SU-DHL-6 (cell line): ENCODE measurements at regions not wholly inside any gene's neighbourhood (a gene's known extent, or its start where the extent isn't known, plus 50 kb on each side); places are given as distances from the start of the nearest gene placed in this dataset.
A peak's percentile ranks its signal among the peaks of the same experiment; 100 is the strongest.

Experiments
- H2AFZ ChIP-seq: fragments of 200-600 bp; sonication (generic); 2 replicates; pipeline ENCODE4 v1.6.1; 2014; ENCODE audit warnings: low read depth, mild to moderate bottlenecking, moderate library complexity, mixed read lengths, antibody characterized with exemption, low read length; ENCODE audit not compliant: severe bottlenecking
- H3F3A ChIP-seq: fragments of 200-600 bp; shearing (Covaris generic); 2 replicates; pipeline ENCODE4 v1.6.0; 2016; ENCODE audit warnings: antibody characterized with exemption, mild to moderate bottlenecking; ENCODE audit not compliant: insufficient read depth
- H3K27ac ChIP-seq: fragments of 200-600 bp; sonication (generic); 2 replicates; pipeline ENCODE4 v1.5.1; 2016; ENCODE audit warnings: low read depth, mild to moderate bottlenecking, low read length, moderate library complexity, mixed read lengths
- H3K27me3 ChIP-seq: fragments of 200-600 bp; sonication (generic), shearing (Covaris generic); 2 replicates; pipeline ENCODE4 v1.6.0; 2014; ENCODE audit warnings: mild to moderate bottlenecking, low read length
- H3K36me3 ChIP-seq: fragments of 200-600 bp; sonication (generic); 2 replicates; pipeline ENCODE4 v1.6.1; 2014; ENCODE audit warnings: mild to moderate bottlenecking, low read length, mixed read lengths
- H3K4me2 ChIP-seq: fragments of 300-600, 200-600 bp; shearing (Covaris generic), sonication (generic); 2 replicates; pipeline ENCODE4 v1.6.0; 2014; ENCODE audit warnings: low read length, low read depth, mild to moderate bottlenecking; ENCODE audit not compliant: poor library complexity, severe bottlenecking
- H3K4me3 ChIP-seq: fragments of 200-600 bp; sonication (generic); 2 replicates; pipeline ENCODE4 v1.5.1; 2014; ENCODE audit warnings: antibody characterized with exemption, low read length, mild to moderate bottlenecking, mixed read lengths; ENCODE audit not compliant: insufficient read depth, poor library complexity, severe bottlenecking
- H3K79me2 ChIP-seq: fragments of 200-600 bp; sonication (generic); 2 replicates; pipeline ENCODE4 v1.6.1; 2014; ENCODE audit warnings: mild to moderate bottlenecking, low read length, moderate library complexity; ENCODE audit not compliant: insufficient read depth
- H3K9ac ChIP-seq: fragments of 200-600 bp; sonication (generic); 2 replicates; pipeline ENCODE4 v1.7.0; 2014; ENCODE audit warnings: mild to moderate bottlenecking, low read length
- H3K9me2 ChIP-seq: fragments of 200-600 bp; sonication (generic); replicated peaks from 2 replicates; pipeline ENCODE4 v1.6.1; 2014; ENCODE audit warnings: low read length; ENCODE audit not compliant: insufficient read depth
- H3K9me3 ChIP-seq: fragments of 200-600 bp; sonication (generic); 2 replicates; pipeline ENCODE4 v1.6.1; 2014; ENCODE audit warnings: low read length, mixed read lengths; ENCODE audit not compliant: insufficient read depth
- H4K20me1 ChIP-seq: fragments of 200-600 bp; sonication (generic); 2 replicates; pipeline ENCODE4 v1.6.1; 2014; ENCODE audit warnings: low read depth, mild to moderate bottlenecking, antibody characterized with exemption, low read length, moderate library complexity, mixed read lengths
- CTCF ChIP-seq: fragments of 200-600 bp; sonication (generic); IDR thresholded peaks from one replicate; pipeline ENCODE4 v1.5.1; 2017; ENCODE audit warnings: antibody characterized with exemption, mild to moderate bottlenecking, low read length, moderate library complexity; ENCODE audit not compliant: insufficient read depth, poor library complexity, severe bottlenecking
- EZH2phosphoT487 ChIP-seq: fragments of 200-600 bp; sonication (generic), shearing (Covaris generic); conservative IDR thresholded peaks from 2 replicates; pipeline ENCODE4 v1.6.1; 2018; ENCODE audit warnings: mild to moderate bottlenecking, antibody characterized with exemption, low read length, moderate library complexity, mixed read lengths

- Histone ChIP-seq H3K79me2 (peaks cover 99% of the 10 kb centered on the region), H3K9me3 (no peaks in the 10 kb centered on the region), H3K27ac (peak overlapping the region; percentile 98), H3K9ac (peak overlapping the region; percentile 76), H3K27me3 (no peaks in the 10 kb centered on the region), H3K4me3 (peak overlapping the region; percentile 18), H3K9me2 (no peaks in the 10 kb centered on the region), H4K20me1 (no peaks in the 10 kb centered on the region), H2AFZ (no peak overlapping the region), H3F3A (peaks cover 78% of the 10 kb centered on the region), H3K36me3 (no peaks in the 10 kb centered on the region), H3K4me2 (peak overlapping the region; percentile 93)
- TF ChIP-seq EZH2phosphoT487 (no peak), CTCF (no peak)
Measured at GRCh38 chr5:124661317-124662141, 84.9 kb downstream of the ZNF608 start.

DNA sequence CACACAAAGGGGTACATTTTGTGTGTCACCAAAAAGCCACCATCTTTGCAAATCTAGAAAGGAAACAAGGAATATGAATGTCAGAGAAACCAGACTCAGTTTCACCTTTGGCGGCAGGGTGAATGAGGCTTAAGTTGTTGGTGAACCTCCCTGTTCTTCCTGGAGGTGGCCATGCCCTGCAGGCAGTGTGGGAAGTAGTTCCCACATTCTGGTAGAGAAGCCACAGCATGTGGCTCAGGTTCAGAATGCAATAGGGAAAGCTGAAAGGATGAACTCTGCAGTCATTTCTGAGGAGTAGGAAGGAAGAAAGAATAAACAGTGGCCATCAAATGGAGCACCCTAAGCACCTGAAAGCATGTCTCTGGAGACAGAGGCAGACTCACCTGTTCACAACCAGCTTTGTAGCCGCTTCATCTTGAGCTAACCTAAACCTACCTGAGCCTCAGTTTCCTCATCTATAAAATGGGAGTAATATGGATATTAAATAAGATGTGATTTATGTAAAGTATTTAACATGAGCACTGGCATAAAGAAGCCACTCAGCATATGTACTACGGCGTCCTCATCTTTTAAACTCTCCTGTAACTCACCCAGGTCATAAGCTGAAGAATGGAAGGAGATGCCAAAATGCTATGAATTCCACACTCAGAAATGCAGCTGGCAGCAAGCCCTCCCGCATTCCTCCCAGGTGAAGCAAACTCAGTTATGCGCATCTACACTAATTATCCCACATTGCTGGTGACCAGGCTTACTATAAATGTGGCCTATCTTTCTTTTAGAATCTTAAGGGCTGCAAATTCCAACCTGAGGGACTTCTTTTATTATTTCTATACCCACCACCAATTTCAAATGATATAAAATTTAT lies 86.0 kb downstream of the ZNF608 start:
- peak overlapping the region; percentile 76 for H3K9ac ChIP-seq
- no peaks in the 10 kb centered on the region for H3K36me3 ChIP-seq
- no peaks in the 10 kb centered on the region for H3K9me3 ChIP-seq
- no peak overlapping the region for H2AFZ ChIP-seq
- H4K20me1 ChIP-seq = no peaks in the 10 kb centered on the region
- H3K4me3 ChIP-seq = no peak overlapping the region
- no peaks in the 10 kb centered on the region for H3K9me2 ChIP-seq
- H3K79me2 ChIP-seq = peaks cover 97% of the 10 kb centered on the region
- H3K27ac ChIP-seq = peak overlapping the region; percentile 98
- no peak for TF ChIP-seq EZH2phosphoT487
- no peak for TF ChIP-seq CTCF
- H3F3A ChIP-seq = peaks cover 83% of the 10 kb centered on the region
- no peaks in the 10 kb centered on the region for H3K27me3 ChIP-seq
- H3K4me2 ChIP-seq = peak overlapping the region; percentile 93

DNA sequence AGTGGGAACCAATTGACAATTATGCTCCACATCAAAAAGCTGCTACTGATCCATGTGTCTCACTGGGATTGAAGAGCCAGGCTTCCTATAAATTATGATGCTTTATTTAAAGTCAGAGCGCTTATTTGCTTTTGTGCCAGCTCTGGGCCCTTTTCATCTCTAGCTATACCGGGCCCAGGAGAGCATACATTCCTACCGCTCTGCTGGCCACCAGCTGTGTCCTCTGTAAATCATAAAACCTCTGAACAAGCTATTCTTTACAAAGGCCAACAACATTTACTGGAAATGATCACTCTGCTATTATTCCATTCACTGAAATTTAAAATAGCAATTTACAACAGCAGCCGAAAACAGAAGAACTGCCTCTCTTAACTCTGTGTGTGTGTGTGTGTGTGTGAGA lies 86.6 kb downstream of the ZNF608 start:
- TF ChIP-seq EZH2phosphoT487 (no peak), CTCF (no peak)
- Histone ChIP-seq H3K79me2 (peaks cover 98% of the 10 kb centered on the region), H3K4me3 (peak overlapping the region; percentile 32), H4K20me1 (no peaks in the 10 kb centered on the region), H3K27me3 (no peaks in the 10 kb centered on the region), H3K4me2 (peak overlapping the region; percentile 93), H2AFZ (no peak overlapping the region), H3K9me2 (no peaks in the 10 kb centered on the region), H3K36me3 (no peaks in the 10 kb centered on the region), H3K27ac (peak overlapping the region; percentile 98), H3K9ac (peak overlapping the region; percentile 76), H3F3A (peaks cover 87% of the 10 kb centered on the region), H3K9me3 (no peaks in the 10 kb centered on the region)
